ENCODE measurements at regions not wholly inside any gene's neighbourhood (a gene's known extent, or its start where the extent isn't known, plus 50 kb on each side); places are given as distances from the start of the nearest gene placed in this dataset.

GRCh38 chr6:4295058-4295782 is 159.8 kb upstream of the ECI2 start:
- Histone ChIP-seq H2AFZ (ENCODE audit: low read length) (no peak overlapping the region), H3K9me2 (ENCODE audit: insufficient read depth, low read length) (no peaks in the 10 kb centered on the region), H3K4me1 (ENCODE audit: insufficient read depth, low read length, poor library complexity, severe bottlenecking) (no peaks in the 10 kb centered on the region), H3K9me3 (ENCODE audit: low read length) (no peaks in the 10 kb centered on the region), H3K4me3 (ENCODE audit: low read depth, low read length, poor library complexity, severe bottlenecking) (no peak overlapping the region), H3K79me2 (ENCODE audit: insufficient read depth, low read depth, low read length) (no peaks in the 10 kb centered on the region), H3K27ac (ENCODE audit: low read depth, low read length, poor library complexity, severe bottlenecking) (no peak overlapping the region), H4K20me1 (ENCODE audit: insufficient read depth, low read length) (no peaks in the 10 kb centered on the region), H3K4me2 (ENCODE audit: low read length) (no peak overlapping the region), H3K36me3 (ENCODE audit: insufficient read depth, low read length) (no peaks in the 10 kb centered on the region)
- TF ChIP-seq EZH2phosphoT487 (IDR thresholded peaks at IDR 0.05; ENCODE audit: borderline replicate concordance, low read depth, low read length), result no peak
- no peak for TF ChIP-seq CTCF (conservative IDR thresholded peaks at IDR 0.05; ENCODE audit: low read length)
- no peak for DNase-seq (ENCODE audit: low spot score)
- CTCF ChIA-PET (ENCODE audit: unreplicated experiment), result no interaction called here
- POLR2A ChIA-PET, result no interaction called here
- BruUV-seq (replicated peaks), result no TSS peak
- intact Hi-C loops (cut with micrococcal nuclease; ENCODE audit: unreplicated experiment), result no loop called here

GRCh38 chr6:4294636-4295035 is 159.3 kb upstream of the ECI2 start:
- no TSS peak for BruUV-seq (replicated peaks)
- POLR2A ChIA-PET, result no interaction called here

More at GRCh38 chr6:4294636-4295035, 159.3 kb upstream of the ECI2 start:
- Histone ChIP-seq H3K27ac (ENCODE audit: low read depth, low read length, poor library complexity, severe bottlenecking) (no peak overlapping the region), H3K36me3 (ENCODE audit: insufficient read depth, low read length) (no peaks in the 10 kb centered on the region), H3K9me3 (ENCODE audit: low read length) (no peaks in the 10 kb centered on the region), H3K4me1 (ENCODE audit: insufficient read depth, low read length, poor library complexity, severe bottlenecking) (no peaks in the 10 kb centered on the region), H4K20me1 (ENCODE audit: insufficient read depth, low read length) (no peaks in the 10 kb centered on the region), H3K4me3 (ENCODE audit: low read depth, low read length, poor library complexity, severe bottlenecking) (no peak overlapping the region), H3K79me2 (ENCODE audit: insufficient read depth, low read depth, low read length) (no peaks in the 10 kb centered on the region), H2AFZ (ENCODE audit: low read length) (no peak overlapping the region), H3K9me2 (ENCODE audit: insufficient read depth, low read length) (no peaks in the 10 kb centered on the region), H3K4me2 (ENCODE audit: low read length) (no peak overlapping the region)
- TF ChIP-seq CTCF (conservative IDR thresholded peaks at IDR 0.05; ENCODE audit: low read length), result no peak
- no peak for TF ChIP-seq EZH2phosphoT487 (IDR thresholded peaks at IDR 0.05; ENCODE audit: borderline replicate concordance, low read depth, low read length)
- intact Hi-C loops (cut with micrococcal nuclease; ENCODE audit: unreplicated experiment), result no loop called here
- DNase-seq (ENCODE audit: low spot score), result no peak
- CTCF ChIA-PET (ENCODE audit: unreplicated experiment), result no interaction called here
